GM18511 (cell line): ENCODE measurements at regions not wholly inside any gene's neighbourhood (a gene's known extent, or its start where the extent isn't known, plus 50 kb on each side); places are given as distances from the start of the nearest gene placed in this dataset.
"Not testable (repeated sequence)": the region's sequence is repeated elsewhere in the genome, so short reads cannot be mapped to it uniquely, and the experiment has no call there.

ENCODE experiments used
- ATAC-seq: cut with Tn5 transposase; IDR thresholded peaks from one replicate; pipeline ENCODE4 v1.9.1; 2021; ENCODE audit warnings: mild to moderate bottlenecking, moderate library complexity; ENCODE audit not compliant: unreplicated experiment

DNA sequence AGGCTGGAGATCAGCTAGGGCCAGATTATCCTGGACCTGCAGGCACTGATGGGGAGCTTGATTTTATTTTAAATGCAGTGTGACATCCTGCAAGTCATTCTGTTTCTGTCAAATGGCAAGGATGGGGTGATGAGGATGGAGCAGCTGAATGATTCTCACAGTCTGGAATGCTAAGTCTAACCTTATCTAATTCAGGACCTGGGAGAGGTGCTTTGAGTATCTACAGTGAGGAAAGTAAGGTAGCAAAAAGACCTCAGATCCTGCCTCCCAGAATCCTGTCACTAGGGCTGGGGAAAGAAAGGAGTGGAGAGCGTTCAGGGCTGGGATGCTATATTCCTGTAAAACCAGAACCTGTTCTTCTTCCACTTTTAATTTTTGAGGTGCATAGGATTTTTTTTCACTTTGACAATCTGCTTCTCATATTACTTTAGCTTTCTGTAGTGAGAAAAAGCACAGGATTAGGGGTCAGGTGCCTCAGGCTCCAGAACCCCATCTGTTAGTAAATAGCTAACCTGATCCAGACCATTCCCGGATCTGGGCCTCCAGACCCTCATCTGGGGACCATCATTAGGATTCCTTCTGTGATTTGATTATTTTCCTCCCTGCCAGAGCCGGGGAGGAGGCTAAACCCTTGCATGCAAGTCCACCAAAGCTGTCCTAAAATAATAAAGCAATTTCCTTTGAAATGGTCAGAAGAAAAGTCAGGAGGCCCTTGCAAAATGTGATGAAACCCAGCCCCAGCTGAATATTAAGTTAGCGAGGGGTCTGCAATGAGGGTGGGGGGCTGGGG is 54.7 kb downstream of the ASCL1 start:
- no peak for ATAC-seq

DNA sequence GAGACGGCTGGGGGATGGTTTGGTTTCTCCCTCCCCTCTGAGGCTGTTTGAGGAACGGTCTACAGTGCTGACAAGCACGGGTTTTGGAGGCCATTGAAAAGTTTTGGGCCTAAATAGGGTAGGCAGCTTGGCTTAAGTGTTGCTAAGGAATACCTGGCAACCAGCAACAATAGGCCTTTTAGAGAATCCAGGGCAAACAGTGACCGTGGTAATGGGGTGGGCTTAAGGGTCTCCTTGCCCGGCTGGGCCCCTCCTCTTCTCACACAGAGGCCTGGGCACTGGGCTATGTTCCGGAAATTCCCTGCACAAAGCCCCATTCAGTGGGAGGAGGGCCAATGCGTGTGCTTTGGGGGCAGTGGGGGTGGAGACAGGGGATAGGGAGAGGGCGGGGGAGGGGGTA is 55.4 kb downstream of the ASCL1 start:
- ATAC-seq: no peak

DNA sequence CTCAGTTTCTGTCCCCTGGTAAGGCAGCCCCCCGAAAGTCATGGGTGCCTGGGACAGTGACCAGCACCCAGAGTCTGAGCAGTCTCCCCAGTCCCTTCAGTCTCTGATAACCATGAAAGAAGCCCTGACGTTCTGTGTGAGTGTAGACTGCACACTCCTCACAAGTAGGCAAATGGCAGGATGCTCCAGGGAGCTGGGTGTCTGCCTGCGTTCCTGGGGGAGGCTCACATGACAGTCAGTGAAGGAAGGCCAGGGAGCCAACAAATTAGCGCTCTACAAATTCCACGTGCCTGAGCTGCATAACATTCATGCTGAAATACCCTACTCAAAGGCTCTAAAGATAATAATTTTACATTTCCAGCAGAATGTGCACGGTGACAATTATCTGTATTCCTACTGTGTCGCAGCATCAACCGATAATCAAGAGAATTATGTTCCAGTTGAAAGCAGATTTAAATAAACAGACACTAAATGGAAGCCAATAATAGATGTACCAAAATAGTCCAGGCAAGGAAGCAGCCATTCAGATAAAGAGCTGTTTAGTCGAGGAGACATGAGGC is 56.3 kb downstream of the ASCL1 start:
- ATAC-seq: no peak

DNA sequence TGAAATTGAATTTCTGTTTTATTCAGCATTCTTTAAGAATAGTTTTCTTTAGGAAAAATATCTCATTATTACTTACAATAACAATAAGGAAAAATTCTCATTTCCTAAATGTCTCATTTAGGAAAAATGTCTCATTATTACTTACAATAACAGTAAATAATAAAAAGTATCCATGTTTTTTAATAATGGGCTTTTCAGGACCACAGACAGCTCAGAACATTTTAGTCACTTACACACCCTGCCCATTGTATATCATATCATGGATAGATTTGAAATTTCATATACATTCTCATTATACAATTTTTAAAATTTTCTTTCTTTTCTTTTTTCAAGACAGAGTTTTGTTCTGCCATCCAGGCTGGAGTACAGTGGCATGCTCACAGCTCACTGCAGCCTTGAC is 58.9 kb downstream of the ASCL1 start:
- ATAC-seq: no peak

DNA sequence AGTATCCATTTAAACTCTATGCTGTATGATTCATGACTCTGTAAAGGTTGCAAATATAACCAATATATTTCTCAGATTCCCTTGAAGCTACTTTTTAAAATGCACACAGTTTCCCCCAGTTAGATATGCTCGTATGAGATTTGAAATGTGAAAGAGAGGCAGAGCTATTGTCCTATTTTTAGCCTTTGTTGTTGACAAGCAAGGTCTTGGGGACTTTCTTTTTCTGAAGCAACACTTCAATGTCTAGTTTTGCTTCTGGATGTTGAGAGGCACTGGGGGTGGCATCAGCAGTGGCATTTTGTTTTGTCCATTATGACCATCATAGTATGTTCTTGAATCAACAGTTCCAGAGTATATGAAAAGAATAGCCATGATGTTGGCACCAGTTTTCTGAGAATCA is 63.4 kb downstream of the ASCL1 start:
- ATAC-seq: no peak

DNA sequence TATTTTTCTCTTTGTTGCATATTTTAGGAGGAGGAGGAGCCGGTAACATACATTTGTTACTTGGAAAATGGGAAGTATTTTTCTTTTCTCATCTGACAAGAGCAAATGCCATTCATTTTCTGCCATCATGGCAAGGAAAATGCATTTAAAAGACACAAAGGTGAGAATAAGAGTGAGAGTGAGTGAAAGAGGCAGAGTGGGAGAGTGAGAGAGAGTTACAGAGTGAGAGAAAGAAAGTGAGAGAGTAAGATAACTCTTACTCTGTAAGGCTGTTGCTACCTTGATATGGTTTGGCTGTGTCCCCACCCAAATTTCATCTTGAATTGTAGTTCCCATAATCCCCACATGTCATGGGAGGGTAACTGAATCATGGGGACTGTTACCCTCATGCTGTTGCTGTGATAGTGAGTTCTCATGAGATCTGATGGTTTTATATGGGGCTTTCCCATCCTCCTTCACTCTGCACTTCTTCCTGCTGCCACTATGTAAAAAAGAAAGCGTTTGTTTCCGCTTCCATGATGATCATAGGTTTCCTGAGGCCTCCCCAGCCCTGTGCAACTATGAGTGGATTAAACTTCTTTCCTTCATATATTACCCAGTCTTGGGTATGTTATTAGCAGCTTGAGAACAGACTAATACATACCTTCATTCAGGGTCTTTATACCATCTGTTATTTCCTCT is 64.2 kb downstream of the ASCL1 start:
- ATAC-seq: no peak

DNA sequence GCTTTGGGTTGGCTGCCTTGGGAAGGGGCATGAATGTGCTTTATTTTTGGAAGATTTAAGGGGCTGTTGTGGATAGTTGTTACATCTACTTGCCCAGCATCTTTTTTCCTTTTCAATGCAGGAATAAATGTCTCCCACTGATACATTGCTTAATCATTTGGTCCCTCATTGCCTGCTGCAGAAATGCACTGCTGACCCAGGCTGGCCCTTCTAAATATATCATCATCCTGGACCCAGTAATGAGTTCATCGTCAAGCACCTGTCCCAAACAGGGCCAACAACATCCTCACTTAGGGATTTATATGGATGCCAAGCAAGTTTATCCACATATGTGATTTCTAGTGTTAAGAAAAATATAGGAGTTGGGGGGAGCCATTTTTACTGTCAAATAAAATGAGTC is 67.2 kb downstream of the ASCL1 start:
- ATAC-seq: no peak

DNA sequence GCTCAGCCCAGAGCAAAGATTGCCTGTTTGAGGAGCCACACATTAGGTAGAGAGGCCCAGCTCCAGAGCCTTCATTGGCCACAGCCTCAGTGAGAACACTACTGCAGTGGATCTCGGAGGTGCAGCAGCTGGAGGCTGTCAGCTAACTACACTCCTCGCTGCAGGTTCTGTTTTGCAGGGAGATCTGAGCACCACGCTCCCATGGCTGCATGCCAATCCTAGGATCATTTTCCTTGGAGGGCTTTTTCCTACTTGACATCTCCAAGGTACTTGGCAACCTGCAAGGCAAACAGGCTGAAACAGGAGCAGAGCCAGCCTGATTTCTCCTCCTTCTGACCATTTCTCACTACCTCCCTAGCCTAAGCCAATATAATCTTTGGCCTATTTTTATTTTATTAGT is 69.2 kb downstream of the ASCL1 start:
- not testable (repeated sequence) for ATAC-seq

DNA sequence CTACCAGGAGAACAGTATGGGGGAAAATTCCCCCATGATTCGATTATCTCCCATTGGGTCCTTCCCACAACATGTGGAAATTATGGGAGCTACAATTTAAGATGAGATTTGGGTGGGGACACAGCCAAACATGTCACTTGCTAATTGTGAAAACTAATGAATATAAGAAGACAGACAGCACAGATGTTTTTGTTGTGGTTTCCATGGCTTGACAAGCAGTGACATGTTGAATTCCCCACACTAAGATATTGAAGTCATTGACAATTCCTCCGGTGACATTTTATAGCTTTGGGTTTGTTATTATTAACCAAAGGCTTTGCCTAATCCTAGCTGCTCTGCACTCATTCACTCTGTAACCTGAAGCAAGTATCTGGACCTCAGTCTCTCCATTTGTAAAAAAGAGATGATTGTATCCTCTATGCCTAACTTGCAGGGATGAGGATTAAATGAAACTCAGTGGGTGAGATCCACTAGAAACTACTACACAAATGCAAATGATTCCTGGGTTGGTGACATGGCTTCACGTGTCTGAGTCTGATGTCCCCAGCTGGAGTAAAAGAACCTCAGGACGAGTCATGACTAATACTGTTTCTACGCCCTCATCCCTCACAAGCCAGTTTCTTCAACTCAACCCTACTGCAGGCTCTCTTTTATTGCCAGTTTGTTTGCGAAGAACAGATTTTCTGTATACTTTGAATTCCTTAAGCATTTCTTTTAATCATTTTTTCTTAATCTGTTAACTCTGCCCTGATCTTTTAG is 71.6 kb downstream of the ASCL1 start:
- ATAC-seq: no peak

DNA sequence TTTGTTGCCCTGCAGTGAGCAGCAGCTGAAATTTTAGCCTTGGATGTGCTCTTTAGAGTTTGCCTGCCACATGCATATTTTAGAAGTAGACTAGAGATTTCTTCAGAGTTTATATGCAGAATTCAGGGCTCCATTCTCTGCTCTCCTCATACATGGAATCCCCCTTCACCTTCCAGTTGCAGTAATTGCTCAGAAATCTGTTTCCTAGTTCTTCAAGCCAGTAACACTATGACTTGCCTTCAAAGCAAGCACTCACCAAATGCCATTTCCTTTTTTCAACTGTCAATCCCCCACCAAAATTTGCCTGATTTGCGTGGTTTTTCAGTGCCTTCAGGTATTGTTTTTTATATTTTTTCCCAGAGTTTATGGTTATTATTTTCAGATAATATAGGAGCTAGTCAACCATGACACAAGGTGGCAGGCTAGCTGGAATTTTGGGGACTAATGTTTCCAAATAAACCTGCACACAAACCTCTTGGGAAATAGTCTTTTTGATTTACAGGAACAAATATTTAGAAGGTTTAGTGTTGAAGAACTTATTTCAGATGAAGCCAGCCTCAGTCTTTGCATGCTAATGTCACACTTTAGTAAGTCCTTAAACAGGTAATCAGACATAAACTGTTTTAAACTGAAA is 79.2 kb downstream of the ASCL1 start:
- no peak for ATAC-seq

DNA sequence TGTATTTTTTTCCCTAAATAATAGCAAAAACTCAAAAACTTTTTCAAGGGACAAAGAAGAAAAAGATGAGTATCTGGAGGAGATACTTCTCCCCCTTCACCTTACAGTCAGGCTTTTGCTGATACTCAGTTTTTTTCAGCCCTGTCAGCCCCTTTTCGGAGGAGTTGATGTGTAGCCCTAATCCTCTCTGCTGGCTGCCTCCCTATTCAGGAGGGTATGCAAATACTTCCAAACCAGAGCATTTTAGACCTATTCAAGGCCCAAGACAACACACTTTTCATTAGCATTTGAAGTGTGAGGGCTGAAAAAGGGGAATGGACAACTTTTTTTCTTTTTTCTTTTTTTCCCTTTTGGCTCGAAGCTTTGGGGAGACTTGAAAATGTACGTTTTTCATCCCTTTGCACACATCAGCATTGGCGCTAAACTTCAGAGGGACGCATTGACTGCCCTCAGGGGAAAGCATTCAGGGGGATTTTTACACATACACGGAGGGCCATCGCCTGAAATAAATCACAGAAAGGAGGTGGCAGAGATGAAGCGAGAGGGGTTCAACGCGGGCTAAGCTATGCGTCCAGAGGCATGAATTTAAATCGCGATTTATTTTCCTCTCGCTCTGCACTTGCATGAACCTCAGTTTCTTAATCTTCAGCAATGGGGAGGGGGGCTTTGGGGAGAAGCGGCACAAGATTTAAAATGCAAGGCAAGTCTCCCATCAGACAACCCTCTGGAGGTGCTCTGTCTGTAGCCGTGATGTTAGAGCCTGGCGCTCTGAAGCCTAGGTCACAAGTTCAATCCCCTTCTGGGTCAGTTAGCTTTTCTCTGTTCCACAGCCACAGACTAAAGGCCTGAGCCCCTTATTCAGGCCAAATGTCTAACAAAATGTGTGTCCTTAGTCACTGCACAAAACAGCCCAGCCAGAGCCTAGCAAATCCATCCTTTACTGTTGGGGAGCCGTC is 86.3 kb downstream of the ASCL1 start:
- ATAC-seq: no peak

DNA sequence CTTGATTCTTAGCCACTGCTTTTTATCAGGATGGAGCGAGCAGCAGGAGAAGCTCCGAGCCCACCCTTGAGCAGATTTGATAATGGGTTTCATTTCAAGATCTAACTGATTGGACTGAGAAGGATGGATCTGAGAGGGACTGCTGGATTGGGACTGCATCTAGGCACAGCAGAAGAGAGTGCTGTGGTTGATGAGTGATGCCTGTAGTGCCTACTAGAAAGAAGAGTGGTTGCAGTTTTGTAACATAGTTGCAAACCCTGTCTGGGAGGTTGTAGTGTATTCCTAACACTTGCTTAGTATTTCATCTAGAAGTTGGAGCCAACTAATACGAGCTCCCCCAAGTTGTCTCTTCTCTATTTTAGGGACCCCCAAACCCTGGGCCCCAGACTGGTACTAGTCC is 88.7 kb downstream of the ASCL1 start:
- ATAC-seq: no peak

DNA sequence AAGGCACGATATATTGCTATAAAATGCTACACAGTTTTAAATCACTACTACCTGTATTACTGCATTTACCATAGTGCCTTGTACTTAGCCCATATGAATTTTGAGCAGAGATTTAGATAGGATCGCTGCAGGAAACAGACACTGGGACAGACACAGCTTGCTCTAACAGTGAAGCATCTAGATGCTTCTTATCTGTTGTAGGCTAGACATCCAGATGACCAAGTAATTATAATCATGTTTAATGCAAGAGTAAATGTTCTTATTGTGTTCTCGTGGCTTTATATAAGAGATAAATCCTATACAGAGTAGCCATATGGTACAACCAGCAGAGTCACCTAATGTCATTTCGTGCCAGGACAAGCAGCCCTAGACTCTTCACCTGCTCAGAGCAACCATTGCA is 92.8 kb downstream of the ASCL1 start:
- ATAC-seq: no peak

DNA sequence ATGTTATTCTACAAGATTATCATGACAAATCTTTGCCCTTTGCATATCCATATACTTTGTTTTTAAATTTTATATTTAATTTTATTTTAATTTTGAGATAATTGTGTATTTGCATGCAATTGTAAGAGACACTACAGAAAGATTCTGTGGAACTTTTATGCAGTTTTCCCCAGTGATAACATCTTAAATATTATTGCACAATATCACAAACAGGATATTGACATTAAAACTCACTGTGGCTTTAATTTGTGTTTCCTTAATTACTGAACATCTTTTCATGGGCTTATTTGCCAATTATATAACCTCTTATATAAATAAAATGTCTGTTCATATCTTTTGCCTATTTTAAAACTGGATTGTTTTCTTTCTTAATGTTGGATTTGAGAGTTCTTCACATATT is 95.6 kb downstream of the ASCL1 start:
- ATAC-seq: no peak

DNA sequence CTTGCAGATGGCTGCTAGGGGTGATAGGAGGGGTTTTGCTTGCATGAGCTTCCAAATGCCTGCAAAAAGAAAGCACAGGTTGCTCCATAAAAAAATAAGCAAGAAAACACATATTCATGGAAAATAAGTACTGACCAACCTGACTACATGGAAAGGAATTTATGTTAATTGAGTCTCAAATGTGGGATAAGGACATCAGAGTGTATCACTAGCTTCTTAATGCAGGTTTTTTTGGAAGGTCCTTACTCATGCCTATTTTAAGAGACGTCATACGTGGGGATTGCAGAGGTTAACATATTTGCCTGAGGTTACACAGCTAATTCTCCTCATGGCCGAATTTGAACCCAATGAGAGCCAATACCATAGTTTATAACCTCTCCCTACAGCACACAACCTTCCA is 116.2 kb downstream of the ASCL1 start:
- ATAC-seq: no peak

DNA sequence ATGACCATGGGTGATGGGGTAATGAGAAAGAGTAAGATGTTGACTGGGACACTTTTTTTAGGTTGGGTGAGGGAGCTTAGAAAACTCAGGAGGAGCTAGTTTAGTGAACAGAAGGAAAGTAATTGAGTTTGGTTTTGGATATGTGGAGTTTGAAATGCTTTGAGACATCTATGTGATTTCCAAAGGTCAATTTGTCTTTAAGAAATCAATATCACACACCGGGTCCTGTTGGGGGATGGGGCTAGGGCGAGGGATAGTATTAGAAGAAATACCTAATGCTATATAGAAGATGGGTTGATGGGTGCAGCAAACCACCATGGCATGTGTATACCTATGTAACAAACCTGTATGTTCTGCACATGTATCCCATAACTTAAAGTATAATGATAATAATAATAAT is 118.4 kb downstream of the ASCL1 start:
- no peak for ATAC-seq

DNA sequence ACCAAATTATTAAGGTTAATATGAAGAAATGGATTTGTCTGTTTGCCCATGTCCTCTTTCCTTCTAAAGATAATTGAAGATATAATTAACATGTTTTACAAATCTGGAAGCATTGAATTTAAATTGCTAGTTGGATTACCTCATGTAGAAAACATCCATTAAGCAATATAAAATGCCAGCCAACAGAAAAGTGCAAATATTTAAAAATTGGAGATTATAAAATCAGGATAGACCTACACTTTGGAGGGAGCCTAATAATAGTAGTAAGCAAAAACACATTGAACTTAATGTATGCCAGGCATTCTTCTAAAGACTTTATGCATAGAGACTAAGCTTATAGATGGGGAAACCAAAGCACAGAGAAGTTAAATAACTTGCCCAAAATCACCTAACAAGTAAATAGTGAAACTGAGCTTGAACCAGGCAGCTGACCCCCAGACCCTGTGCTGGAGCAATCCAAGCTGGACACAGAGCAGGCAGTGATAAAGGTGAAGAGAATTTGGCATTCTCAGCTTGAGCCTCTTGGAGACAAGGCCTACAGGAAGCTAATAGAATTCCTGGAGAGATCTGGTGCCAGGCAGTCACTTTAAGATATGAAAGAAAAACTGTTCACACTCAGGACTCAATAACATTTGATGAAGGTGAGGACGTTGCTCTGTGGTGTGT is 119.8 kb downstream of the ASCL1 start:
- ATAC-seq: no peak

DNA sequence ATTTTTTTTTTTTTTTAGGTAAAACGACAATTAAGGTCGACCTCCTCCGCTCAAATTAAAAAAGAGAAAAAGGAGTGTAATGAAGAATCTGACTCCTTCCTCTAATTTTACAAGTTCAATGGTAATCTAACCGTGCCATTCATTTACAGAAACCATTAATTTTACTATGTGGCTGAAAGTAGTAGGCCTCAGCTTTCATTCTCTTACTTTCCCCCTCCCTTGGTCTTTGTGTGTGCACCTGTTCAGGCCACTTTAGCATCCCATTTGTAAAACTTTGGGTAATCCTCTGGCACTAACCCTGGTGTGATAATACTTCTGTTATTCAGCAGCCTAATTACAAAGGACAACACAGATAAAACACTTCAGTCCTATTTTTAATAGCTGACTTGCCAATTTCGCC is 128.1 kb downstream of the ASCL1 start:
- peak; percentile 54 for ATAC-seq

DNA sequence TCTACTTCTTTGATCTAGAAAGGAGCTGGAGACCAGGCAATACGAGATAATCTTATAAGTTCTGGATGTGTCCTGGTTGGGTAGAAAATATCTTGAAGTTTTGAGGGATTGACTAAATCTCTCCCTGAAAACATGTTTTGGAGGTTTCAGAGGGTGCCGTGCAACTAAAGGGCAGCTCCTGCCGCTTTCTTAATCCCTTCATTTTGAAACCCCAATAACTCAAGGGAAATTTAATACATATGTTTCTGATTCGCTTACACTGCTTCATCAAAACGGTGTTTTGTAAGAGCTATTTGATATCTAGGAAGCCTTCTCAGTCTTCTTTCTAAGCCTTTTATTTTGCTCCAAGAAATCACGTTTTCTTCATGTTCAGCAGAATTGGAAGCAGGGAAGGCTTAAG is 129.0 kb downstream of the ASCL1 start:
- ATAC-seq: no peak
